ENCODE measurements at regions not wholly inside any gene's neighbourhood (a gene's known extent, or its start where the extent isn't known, plus 50 kb on each side); places are given as distances from the start of the nearest gene placed in this dataset.

- no peak for DNase-seq (ENCODE audit: low spot score)
Observed at GRCh38 chr14:83455561-83455960, 1921.9 kb upstream of the SEL1L start.

GRCh38 chr14:83461521-83461920, 1927.9 kb upstream of the SEL1L start:
- no peak for DNase-seq (ENCODE audit: low spot score)

GRCh38 chr14:83462759-83463158, 1929.1 kb upstream of the SEL1L start:
- DNase-seq (ENCODE audit: low spot score) = no peak

GRCh38 chr14:83463500-83464098, 1929.9 kb upstream of the SEL1L start:
- DNase-seq (ENCODE audit: low spot score) = no peak

GRCh38 chr14:83467811-83468210, 1934.2 kb upstream of the SEL1L start:
- DNase-seq (ENCODE audit: low spot score) = no peak

GRCh38 chr14:83470466-83470865, 1936.8 kb upstream of the SEL1L start:
- DNase-seq (ENCODE audit: low spot score) = no peak

GRCh38 chr14:83470959-83471695, 1937.5 kb upstream of the SEL1L start:
- DNase-seq (ENCODE audit: low spot score) = no peak

- DNase-seq (ENCODE audit: low spot score) = no peak
Observed at GRCh38 chr14:83473416-83474235, 1940.0 kb upstream of the SEL1L start.

GRCh38 chr14:83478741-83479140, 1945.1 kb upstream of the SEL1L start:
- no peak for DNase-seq (ENCODE audit: low spot score)

- DNase-seq (ENCODE audit: low spot score) = no peak
Observed at GRCh38 chr14:83483063-83483462, 1949.4 kb upstream of the SEL1L start.

- DNase-seq (ENCODE audit: low spot score) = no peak
Observed at GRCh38 chr14:83485591-83485990, 1951.9 kb upstream of the SEL1L start.

- no peak for DNase-seq (ENCODE audit: low spot score)
Observed at GRCh38 chr14:83491091-83491490, 1957.4 kb upstream of the SEL1L start.

GRCh38 chr14:83520837-83521236, 1987.2 kb upstream of the SEL1L start:
- no peak for DNase-seq (ENCODE audit: low spot score)

- DNase-seq (ENCODE audit: low spot score) = no peak
Observed at GRCh38 chr14:83529531-83529930, 1995.9 kb upstream of the SEL1L start.

- DNase-seq (ENCODE audit: low spot score) = no peak
Observed at GRCh38 chr14:83533734-83534133, 1996.2 kb upstream of the FLRT2 start.

- DNase-seq (ENCODE audit: low spot score) = no peak
Observed at GRCh38 chr14:83534995-83535394, 1994.9 kb upstream of the FLRT2 start.

- DNase-seq (ENCODE audit: low spot score) = no peak
Observed at GRCh38 chr14:83535444-83535843, 1994.5 kb upstream of the FLRT2 start.

GRCh38 chr14:83541147-83541546, 1988.8 kb upstream of the FLRT2 start:
- DNase-seq (ENCODE audit: low spot score) = no peak

- DNase-seq (ENCODE audit: low spot score) = no peak
Observed at GRCh38 chr14:83548061-83548839, 1981.7 kb upstream of the FLRT2 start.

GRCh38 chr14:83556065-83556464, 1973.9 kb upstream of the FLRT2 start:
- no peak for DNase-seq (ENCODE audit: low spot score)

- no peak for DNase-seq (ENCODE audit: low spot score)
Observed at GRCh38 chr14:83556746-83557453, 1973.0 kb upstream of the FLRT2 start.

- no peak for DNase-seq (ENCODE audit: low spot score)
Observed at GRCh38 chr14:83558946-83559345, 1971.0 kb upstream of the FLRT2 start.

Measured in CD4-positive, alpha-beta T cell treated with Interleukin-6 at 100 ng/mL for 8 hours (primary cell).